ENCODE measurements at regions not wholly inside any gene's neighbourhood (a gene's known extent, or its start where the extent isn't known, plus 50 kb on each side); places are given as distances from the start of the nearest gene placed in this dataset.

DNA sequence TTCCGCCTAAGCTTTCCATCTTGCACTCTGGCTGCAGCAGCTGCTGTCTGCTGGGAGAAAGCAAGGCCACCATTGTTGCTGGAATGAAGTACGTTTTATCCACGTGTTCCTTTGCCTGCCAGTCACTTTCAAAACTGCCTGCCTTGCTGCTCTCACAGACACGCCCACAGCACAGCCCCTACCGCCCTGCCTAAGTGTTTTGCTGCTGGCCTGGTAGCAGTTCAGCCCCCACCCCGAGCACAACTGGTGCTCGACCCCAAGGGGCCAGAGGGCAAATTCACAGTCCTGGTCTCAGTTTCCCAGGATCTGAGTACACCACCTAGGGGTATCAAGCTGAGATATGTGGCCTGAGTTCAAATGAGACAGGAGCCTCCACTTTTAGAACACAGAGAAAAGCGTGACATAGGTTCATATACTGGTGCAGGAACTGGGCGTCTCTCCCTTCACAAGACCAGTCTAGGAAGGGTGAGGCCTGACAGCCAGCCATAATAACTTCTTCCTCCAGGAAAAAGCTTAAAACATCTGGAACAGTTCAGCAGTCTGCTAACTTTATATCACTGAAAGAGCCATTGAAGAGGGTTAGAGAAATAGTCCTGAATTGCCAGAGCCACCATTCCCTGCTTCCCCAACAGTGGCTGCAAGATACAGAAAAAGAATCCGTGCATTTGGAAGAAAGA, 1012.3 kb downstream of the ZPLD1 start:
- ChIA-PET SMC1A (ENCODE audit: uncharacterized antibody, unreplicated experiment) (no interaction called here), POLR2A (no interaction called here), CTCF (no interaction called here), RAD21 (ENCODE audit: unreplicated experiment) (no interaction called here)
- no peak overlapping the region for H3K9ac ChIP-seq (ENCODE audit: control insufficient read depth, insufficient read depth, low read length)
- no peaks in the 10 kb centered on the region for H3K36me3 ChIP-seq (ENCODE audit: control insufficient read depth in 2 of 2, insufficient read depth in 2 of 2, low read length in 1 of 2)
- no peak overlapping the region for H3K4me2 ChIP-seq (ENCODE audit: control insufficient read depth, insufficient read depth)
- TF ChIP-seq IKZF1 (conservative IDR thresholded peaks at IDR 0.05) (no peak), NFYB (IDR thresholded peaks at IDR 0.05; ENCODE audit: insufficient read depth, low read depth, low read length) (no peak), ZBED1 (IDR thresholded peaks at IDR 0.05; ENCODE audit: borderline replicate concordance) (no peak), IKZF2 (IDR thresholded peaks at IDR 0.05) (no peak), FOS (IDR thresholded peaks at IDR 0.05; ENCODE audit: borderline replicate concordance, extremely low read depth, insufficient read length) (no peak), NFYA (IDR thresholded peaks at IDR 0.05; ENCODE audit: borderline replicate concordance, low read depth, low read length) (no peak)
- TF ChIP-seq, protein P1, sequence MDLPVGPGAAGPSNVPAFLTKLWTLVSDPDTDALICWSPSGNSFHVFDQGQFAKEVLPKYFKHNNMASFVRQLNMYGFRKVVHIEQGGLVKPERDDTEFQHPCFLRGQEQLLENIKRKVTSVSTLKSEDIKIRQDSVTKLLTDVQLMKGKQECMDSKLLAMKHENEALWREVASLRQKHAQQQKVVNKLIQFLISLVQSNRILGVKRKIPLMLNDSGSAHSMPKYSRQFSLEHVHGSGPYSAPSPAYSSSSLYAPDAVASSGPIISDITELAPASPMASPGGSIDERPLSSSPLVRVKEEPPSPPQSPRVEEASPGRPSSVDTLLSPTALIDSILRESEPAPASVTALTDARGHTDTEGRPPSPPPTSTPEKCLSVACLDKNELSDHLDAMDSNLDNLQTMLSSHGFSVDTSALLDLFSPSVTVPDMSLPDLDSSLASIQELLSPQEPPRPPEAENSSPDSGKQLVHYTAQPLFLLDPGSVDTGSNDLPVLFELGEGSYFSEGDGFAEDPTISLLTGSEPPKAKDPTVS (IDR thresholded peaks at IDR 0.05; ENCODE audit: low read depth, low read length): no peak
- TF ChIP-seq, protein P2, sequence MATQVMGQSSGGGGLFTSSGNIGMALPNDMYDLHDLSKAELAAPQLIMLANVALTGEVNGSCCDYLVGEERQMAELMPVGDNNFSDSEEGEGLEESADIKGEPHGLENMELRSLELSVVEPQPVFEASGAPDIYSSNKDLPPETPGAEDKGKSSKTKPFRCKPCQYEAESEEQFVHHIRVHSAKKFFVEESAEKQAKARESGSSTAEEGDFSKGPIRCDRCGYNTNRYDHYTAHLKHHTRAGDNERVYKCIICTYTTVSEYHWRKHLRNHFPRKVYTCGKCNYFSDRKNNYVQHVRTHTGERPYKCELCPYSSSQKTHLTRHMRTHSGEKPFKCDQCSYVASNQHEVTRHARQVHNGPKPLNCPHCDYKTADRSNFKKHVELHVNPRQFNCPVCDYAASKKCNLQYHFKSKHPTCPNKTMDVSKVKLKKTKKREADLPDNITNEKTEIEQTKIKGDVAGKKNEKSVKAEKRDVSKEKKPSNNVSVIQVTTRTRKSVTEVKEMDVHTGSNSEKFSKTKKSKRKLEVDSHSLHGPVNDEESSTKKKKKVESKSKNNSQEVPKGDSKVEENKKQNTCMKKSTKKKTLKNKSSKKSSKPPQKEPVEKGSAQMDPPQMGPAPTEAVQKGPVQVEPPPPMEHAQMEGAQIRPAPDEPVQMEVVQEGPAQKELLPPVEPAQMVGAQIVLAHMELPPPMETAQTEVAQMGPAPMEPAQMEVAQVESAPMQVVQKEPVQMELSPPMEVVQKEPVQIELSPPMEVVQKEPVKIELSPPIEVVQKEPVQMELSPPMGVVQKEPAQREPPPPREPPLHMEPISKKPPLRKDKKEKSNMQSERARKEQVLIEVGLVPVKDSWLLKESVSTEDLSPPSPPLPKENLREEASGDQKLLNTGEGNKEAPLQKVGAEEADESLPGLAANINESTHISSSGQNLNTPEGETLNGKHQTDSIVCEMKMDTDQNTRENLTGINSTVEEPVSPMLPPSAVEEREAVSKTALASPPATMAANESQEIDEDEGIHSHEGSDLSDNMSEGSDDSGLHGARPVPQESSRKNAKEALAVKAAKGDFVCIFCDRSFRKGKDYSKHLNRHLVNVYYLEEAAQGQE (IDR thresholded peaks at IDR 0.05; ENCODE audit: low read depth, low read length): no peak
- no peaks in the 10 kb centered on the region for H3K9me3 ChIP-seq (replicated peaks; ENCODE audit: control insufficient read depth, insufficient read depth, low read length)
- no peak for DNase-seq (ENCODE audit: low read depth, low spot score)
- H3K4me1 ChIP-seq (ENCODE audit: control insufficient read depth, insufficient read depth, low read length): no peaks in the 10 kb centered on the region
- H3K27me3 ChIP-seq (replicated peaks in 1 of 2; ENCODE audit: control insufficient read depth in 2 of 2, insufficient read depth in 2 of 2, low read length in 1 of 2): no peaks in the 10 kb centered on the region
- no peaks in the 10 kb centered on the region for H3K79me2 ChIP-seq (ENCODE audit: control insufficient read depth, insufficient read depth, low read length)
- BruUV-seq (replicated peaks): no TSS peak
- no peak overlapping the region for H3K27ac ChIP-seq (ENCODE audit: control insufficient read depth, insufficient read depth)
- no peak for ATAC-seq
- no peaks in the 10 kb centered on the region for H4K20me1 ChIP-seq (ENCODE audit: control insufficient read depth, insufficient read depth)
- intact Hi-C loops (cut with micrococcal nuclease; ENCODE audit: unreplicated experiment) (no loop called here), in situ Hi-C loops (cut with MboI) (no loop called here)
- WGBS (ENCODE audit: insufficient coverage, insufficient replicate concordance, low lambda C conversion rate, missing lambda C conversion rate): 28% methylated on average over 10 of the region's 10 CpGs
- H2AFZ ChIP-seq (ENCODE audit: control insufficient read depth, low read depth, low read length): no peak overlapping the region
- H3K4me3 ChIP-seq: no peak overlapping the region
- no peak for FAIRE-seq
